IPS DF 6.9 (cell line): ENCODE measurements at regions not wholly inside any gene's neighbourhood (a gene's known extent, or its start where the extent isn't known, plus 50 kb on each side); places are given as distances from the start of the nearest gene placed in this dataset.
A peak's percentile ranks its signal among the peaks of the same experiment; 100 is the strongest.

Source experiments
- DNase-seq: peaks from one replicate; pipeline ENCODE4 v3.0.0-alpha.2; 2013; ENCODE audit warnings: low read depth, low spot score
- H3K27ac ChIP-seq: one replicate; pipeline ENCODE4 v1.5.1; 2013; ENCODE audit warnings: low read length, control low read depth
- H3K27me3 ChIP-seq: 2 replicates; pipeline ENCODE4 v1.6.1; 2013; ENCODE audit warnings: mild to moderate bottlenecking, low read length; ENCODE audit not compliant: control insufficient read depth, insufficient read depth
- H3K36me3 ChIP-seq: 2 replicates; pipeline ENCODE4 v1.6.1; 2013; ENCODE audit warnings: low read length; ENCODE audit not compliant: control insufficient read depth, insufficient read depth
- H3K4me1 ChIP-seq: 2 replicates; pipeline ENCODE4 v1.6.1; 2013; ENCODE audit warnings: low read length; ENCODE audit not compliant: control insufficient read depth, insufficient read depth
- H3K4me3 ChIP-seq: 2 replicates; pipeline ENCODE4 v1.5.1; 2013; ENCODE audit warnings: mild to moderate bottlenecking, low read length
- H3K9me3 ChIP-seq: 2 replicates; pipeline ENCODE4 v1.6.1; 2013; ENCODE audit warnings: low read length, inconsistent platforms; ENCODE audit not compliant: control insufficient read depth, insufficient read depth
- WGBS: extraction: QIAGEN DNeasy Blood & Tissue Kit; methylation state at CpG from one replicate; pipeline ENCODE4 v1.1.7; 2013; ENCODE audit warnings: mixed read lengths, missing lambda C conversion rate; ENCODE audit not compliant: insufficient read length, insufficient coverage; 5-methylcytosine and 5-hydroxymethylcytosine counted together

GRCh38 chr15:29535952-29536351 is 266.3 kb upstream of the NSMCE3 start:
- Histone ChIP-seq H3K4me3 (no peak overlapping the region), H3K27ac (no peak overlapping the region), H3K27me3 (no peaks in the 10 kb centered on the region), H3K36me3 (no peaks in the 10 kb centered on the region), H3K9me3 (no peaks in the 10 kb centered on the region), H3K4me1 (no peaks in the 10 kb centered on the region; the same call in 1 of the 2 replicates)
- no peak for DNase-seq
- WGBS, result no CpG with 5 or more reads among the region's 3 CpGs

GRCh38 chr15:29534378-29534777 is 264.8 kb upstream of the NSMCE3 start:
- H3K27me3 ChIP-seq, result no peaks in the 10 kb centered on the region
- DNase-seq, result no peak
- H3K27ac ChIP-seq, result no peak overlapping the region
- no peak overlapping the region for H3K4me3 ChIP-seq
- no peaks in the 10 kb centered on the region for H3K36me3 ChIP-seq
- H3K4me1 ChIP-seq, result peaks cover 1% of the 10 kb centered on the region; the same call in 1 of the 2 replicates
- no CpG with 5 or more reads among the region's 3 CpGs for WGBS
- no peaks in the 10 kb centered on the region for H3K9me3 ChIP-seq

GRCh38 chr15:29533647-29534046 is 264.0 kb upstream of the NSMCE3 start:
- no peaks in the 10 kb centered on the region for H3K27me3 ChIP-seq
- no CpG with 5 or more reads among the region's 5 CpGs for WGBS
- H3K27ac ChIP-seq, result no peak overlapping the region
- no peaks in the 10 kb centered on the region for H3K9me3 ChIP-seq
- H3K4me3 ChIP-seq, result no peak overlapping the region
- DNase-seq, result peak; percentile 35
- H3K4me1 ChIP-seq, result peaks cover 1% of the 10 kb centered on the region; the same call in 1 of the 2 replicates
- no peaks in the 10 kb centered on the region for H3K36me3 ChIP-seq

GRCh38 chr15:29532296-29532695 is 262.7 kb upstream of the NSMCE3 start:
- Histone ChIP-seq H3K4me1 (0 out of 2 replicates have a peak, but pooled peaks cover 1% of the 10 kb centered on the region), H3K36me3 (no peaks in the 10 kb centered on the region), H3K9me3 (no peaks in the 10 kb centered on the region), H3K4me3 (no peak overlapping the region), H3K27me3 (no peaks in the 10 kb centered on the region), H3K27ac (no peak overlapping the region)
- no peak for DNase-seq
- WGBS, result no CpG with 5 or more reads among the region's 1 CpG

- Histone ChIP-seq H3K4me1 (0 out of 2 replicates have a peak, but pooled peaks cover 1% of the 10 kb centered on the region), H3K27me3 (no peaks in the 10 kb centered on the region), H3K36me3 (no peaks in the 10 kb centered on the region), H3K4me3 (no peak overlapping the region), H3K27ac (no peak overlapping the region), H3K9me3 (no peaks in the 10 kb centered on the region)
- no peak for DNase-seq
- no CpG with 5 or more reads among the region's 9 CpGs for WGBS
Observed at GRCh38 chr15:29530966-29531365, 261.3 kb upstream of the NSMCE3 start.

GRCh38 chr15:29529043-29529442 is 259.4 kb upstream of the NSMCE3 start:
- Histone ChIP-seq H3K9me3 (no peaks in the 10 kb centered on the region), H3K27me3 (no peaks in the 10 kb centered on the region), H3K4me1 (0 out of 2 replicates have a peak, but pooled peaks cover 1% of the 10 kb centered on the region), H3K27ac (no peak overlapping the region), H3K4me3 (no peak overlapping the region), H3K36me3 (no peaks in the 10 kb centered on the region)
- DNase-seq, result no peak
- WGBS, result no CpG with 5 or more reads among the region's 3 CpGs

GRCh38 chr15:29528276-29528675 is 258.7 kb upstream of the NSMCE3 start:
- Histone ChIP-seq H3K4me3 (no peak overlapping the region), H3K27ac (no peak overlapping the region), H3K9me3 (no peaks in the 10 kb centered on the region), H3K27me3 (no peaks in the 10 kb centered on the region), H3K4me1 (0 out of 2 replicates have a peak, but pooled peaks cover 1% of the 10 kb centered on the region), H3K36me3 (no peaks in the 10 kb centered on the region)
- WGBS, result no CpG with 5 or more reads among the region's 1 CpG
- no peak for DNase-seq

- 0 out of 2 replicates have a peak, but pooled peaks cover 2% of the 10 kb centered on the region for H3K4me1 ChIP-seq
- no CpG with 5 or more reads among the region's 5 CpGs for WGBS
- H3K27me3 ChIP-seq, result no peaks in the 10 kb centered on the region
- H3K27ac ChIP-seq, result no peak overlapping the region
- DNase-seq, result no peak
- no peaks in the 10 kb centered on the region for H3K36me3 ChIP-seq
- H3K4me3 ChIP-seq, result no peak overlapping the region
- H3K9me3 ChIP-seq, result no peaks in the 10 kb centered on the region
Observed at GRCh38 chr15:29526802-29527201, 257.2 kb upstream of the NSMCE3 start.

GRCh38 chr15:29522373-29523276 is 253.0 kb upstream of the NSMCE3 start:
- no peak overlapping the region for H3K4me3 ChIP-seq
- DNase-seq, result no peak
- WGBS, result no CpG with 5 or more reads among the region's 7 CpGs
- H3K36me3 ChIP-seq, result no peaks in the 10 kb centered on the region
- no peaks in the 10 kb centered on the region for H3K9me3 ChIP-seq
- H3K27ac ChIP-seq, result no peak overlapping the region
- no peaks in the 10 kb centered on the region for H3K27me3 ChIP-seq
- 0 out of 2 replicates have a peak, but pooled peaks cover 1% of the 10 kb centered on the region for H3K4me1 ChIP-seq

- H3K4me3 ChIP-seq, result no peak overlapping the region
- WGBS, result no CpG with 5 or more reads among the region's 4 CpGs
- H3K9me3 ChIP-seq, result no peaks in the 10 kb centered on the region
- no peaks in the 10 kb centered on the region for H3K36me3 ChIP-seq
- no peak for DNase-seq
- H3K27me3 ChIP-seq, result no peaks in the 10 kb centered on the region
- no peak overlapping the region for H3K27ac ChIP-seq
- H3K4me1 ChIP-seq, result 0 out of 2 replicates have a peak, but pooled peaks cover 1% of the 10 kb centered on the region
Observed at GRCh38 chr15:29518442-29518841, 248.8 kb upstream of the NSMCE3 start.
